Endothelial cell (in vitro differentiated cells): ENCODE measurements at regions not wholly inside any gene's neighbourhood (a gene's known extent, or its start where the extent isn't known, plus 50 kb on each side); places are given as distances from the start of the nearest gene placed in this dataset.
"Not testable (repeated sequence)": the region's sequence is repeated elsewhere in the genome, so short reads cannot be mapped to it uniquely, and the experiment has no call there.

ENCODE experiments used
- DNase-seq: peaks from one replicate; pipeline ENCODE4 v3.0.0; 2021; ENCODE audit warnings: low spot score
- H3K27ac Mint-ChIP-seq: one replicate; pipeline ENCODE4 v1.8.0; 2021; ENCODE audit warnings: mixed read lengths, inconsistent platforms; ENCODE audit not compliant: unreplicated experiment
- H3K27me3 Mint-ChIP-seq: one replicate; pipeline ENCODE4 v1.8.0; 2021; ENCODE audit warnings: mild to moderate bottlenecking, moderate library complexity, mixed read lengths, inconsistent platforms; ENCODE audit not compliant: unreplicated experiment
- H3K36me3 Mint-ChIP-seq: one replicate; pipeline ENCODE4 v1.8.0; 2021; ENCODE audit warnings: mild to moderate bottlenecking, low read depth, mixed read lengths, inconsistent platforms; ENCODE audit not compliant: unreplicated experiment
- H3K4me1 Mint-ChIP-seq: one replicate; pipeline ENCODE4 v1.8.0; 2021; ENCODE audit warnings: mild to moderate bottlenecking, mixed read lengths, inconsistent platforms; ENCODE audit not compliant: unreplicated experiment
- H3K4me3 Mint-ChIP-seq: one replicate; pipeline ENCODE4 v1.8.0; 2021; ENCODE audit warnings: mild to moderate bottlenecking, mixed read lengths, inconsistent platforms; ENCODE audit not compliant: unreplicated experiment
- H3K9me3 Mint-ChIP-seq: one replicate; pipeline ENCODE4 v1.8.0; 2021; ENCODE audit warnings: mixed read lengths, inconsistent platforms; ENCODE audit not compliant: unreplicated experiment
- TF ChIP-seq, protein P1 (sequence below): fragments of 200-600 bp; sonication (generic); IDR thresholded peaks from one replicate; pipeline ENCODE4 v1.5.0; 2021; ENCODE audit warnings: antibody characterized with exemption; ENCODE audit not compliant: unreplicated experiment

DNA sequence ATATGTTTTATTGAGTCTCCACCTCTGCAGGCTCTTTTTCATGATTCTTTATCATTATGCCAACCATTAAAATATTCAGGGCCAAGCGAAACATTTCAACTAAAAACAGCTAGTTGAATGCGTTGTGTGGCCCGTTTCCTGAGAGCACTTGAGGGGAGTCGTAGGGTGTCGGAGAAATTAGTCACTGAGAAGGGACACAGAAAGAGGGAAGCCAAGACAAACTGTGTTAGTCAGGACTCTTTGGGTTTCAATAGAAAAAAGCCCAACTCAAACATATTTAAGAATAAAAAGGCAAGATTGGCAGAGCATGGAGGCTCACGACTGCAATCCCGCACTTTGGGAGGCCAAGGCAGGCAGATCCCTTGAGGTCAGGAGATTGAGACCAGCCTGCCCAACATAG lies 58.9 kb downstream of the MAFB start:
- no peaks in the 10 kb centered on the region for H3K4me1 Mint-ChIP-seq
- H3K27me3 Mint-ChIP-seq, result peaks cover 2% of the 10 kb centered on the region
- H3K9me3 Mint-ChIP-seq, result no peaks in the 10 kb centered on the region
- no peak overlapping the region for H3K4me3 Mint-ChIP-seq
- H3K27ac Mint-ChIP-seq, result no peak overlapping the region
- no peaks in the 10 kb centered on the region for H3K36me3 Mint-ChIP-seq
- TF ChIP-seq, protein P1, sequence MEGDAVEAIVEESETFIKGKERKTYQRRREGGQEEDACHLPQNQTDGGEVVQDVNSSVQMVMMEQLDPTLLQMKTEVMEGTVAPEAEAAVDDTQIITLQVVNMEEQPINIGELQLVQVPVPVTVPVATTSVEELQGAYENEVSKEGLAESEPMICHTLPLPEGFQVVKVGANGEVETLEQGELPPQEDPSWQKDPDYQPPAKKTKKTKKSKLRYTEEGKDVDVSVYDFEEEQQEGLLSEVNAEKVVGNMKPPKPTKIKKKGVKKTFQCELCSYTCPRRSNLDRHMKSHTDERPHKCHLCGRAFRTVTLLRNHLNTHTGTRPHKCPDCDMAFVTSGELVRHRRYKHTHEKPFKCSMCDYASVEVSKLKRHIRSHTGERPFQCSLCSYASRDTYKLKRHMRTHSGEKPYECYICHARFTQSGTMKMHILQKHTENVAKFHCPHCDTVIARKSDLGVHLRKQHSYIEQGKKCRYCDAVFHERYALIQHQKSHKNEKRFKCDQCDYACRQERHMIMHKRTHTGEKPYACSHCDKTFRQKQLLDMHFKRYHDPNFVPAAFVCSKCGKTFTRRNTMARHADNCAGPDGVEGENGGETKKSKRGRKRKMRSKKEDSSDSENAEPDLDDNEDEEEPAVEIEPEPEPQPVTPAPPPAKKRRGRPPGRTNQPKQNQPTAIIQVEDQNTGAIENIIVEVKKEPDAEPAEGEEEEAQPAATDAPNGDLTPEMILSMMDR, result no peak
- no peak for DNase-seq

DNA sequence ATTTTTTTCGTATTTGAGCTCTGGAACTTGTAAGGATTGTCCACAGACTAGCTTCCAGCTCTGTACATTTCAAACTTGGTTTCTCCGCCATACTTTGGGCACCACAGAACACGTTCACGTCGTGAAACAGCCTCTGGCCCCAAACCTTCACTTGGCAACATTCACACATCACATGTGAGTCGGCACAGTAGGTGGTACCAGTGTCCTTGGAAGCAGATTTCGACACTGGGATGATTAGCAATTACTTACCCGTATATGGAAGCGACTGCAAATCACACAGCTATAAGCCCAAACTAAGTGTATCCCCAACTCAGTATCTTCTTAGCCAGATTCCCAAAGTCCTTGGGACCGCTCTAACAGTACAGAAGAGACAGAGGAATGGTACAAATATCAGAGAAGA lies 60.2 kb downstream of the MAFB start:
- no peak overlapping the region for H3K4me3 Mint-ChIP-seq
- TF ChIP-seq, protein P1, result no peak
- no peaks in the 10 kb centered on the region for H3K4me1 Mint-ChIP-seq
- peaks cover 2% of the 10 kb centered on the region for H3K27me3 Mint-ChIP-seq
- no peak overlapping the region for H3K27ac Mint-ChIP-seq
- no peak for DNase-seq
- no peaks in the 10 kb centered on the region for H3K9me3 Mint-ChIP-seq
- H3K36me3 Mint-ChIP-seq, result no peaks in the 10 kb centered on the region

DNA sequence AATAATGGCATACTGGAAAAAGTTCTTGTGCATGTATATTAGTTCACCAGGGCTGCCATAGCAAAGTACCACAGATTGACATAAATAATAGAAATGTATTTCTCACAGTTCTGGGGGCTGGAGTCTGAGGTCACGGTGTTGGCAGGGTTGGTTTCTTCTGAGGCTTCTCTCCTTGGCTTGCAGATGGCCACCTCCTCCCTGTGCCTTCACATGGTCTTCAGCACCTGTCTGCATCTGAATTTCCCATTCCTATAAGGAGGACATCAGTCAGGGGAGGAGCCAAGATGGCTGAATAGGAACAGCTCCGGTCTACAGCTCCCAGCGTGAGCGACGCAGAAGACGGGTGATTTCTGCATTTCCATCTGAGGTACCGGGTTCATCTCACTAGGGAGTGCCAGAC lies 70.0 kb downstream of the MAFB start:
- not testable (repeated sequence) for H3K9me3 Mint-ChIP-seq, H3K4me1 Mint-ChIP-seq, H3K27me3 Mint-ChIP-seq, H3K36me3 Mint-ChIP-seq, DNase-seq, H3K4me3 Mint-ChIP-seq, H3K27ac Mint-ChIP-seq

DNA sequence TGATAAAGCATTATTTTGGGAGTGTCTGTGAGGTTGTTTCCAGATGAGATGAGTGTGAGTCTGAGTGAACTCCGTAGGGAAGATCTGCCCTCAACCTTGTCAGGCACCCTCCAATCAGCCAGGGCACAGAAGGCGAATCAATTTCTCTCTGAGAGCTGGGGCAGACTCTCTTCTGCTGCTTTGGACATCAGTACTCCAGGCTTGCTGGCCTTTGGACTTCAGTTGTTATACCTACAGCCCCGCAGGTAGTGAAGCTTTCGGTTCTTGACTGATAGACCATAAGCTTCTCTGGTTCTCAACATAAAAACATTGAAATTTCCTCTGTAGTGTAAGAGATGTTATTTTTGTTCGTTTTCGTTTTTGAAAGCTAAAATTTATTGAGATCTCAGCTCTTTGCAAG lies 71.4 kb downstream of the MAFB start:
- Mint-ChIP-seq H3K27ac (no peak overlapping the region), H3K36me3 (no peaks in the 10 kb centered on the region), H3K4me3 (no peak overlapping the region), H3K27me3 (peaks cover 3% of the 10 kb centered on the region), H3K4me1 (no peaks in the 10 kb centered on the region), H3K9me3 (no peaks in the 10 kb centered on the region)
- TF ChIP-seq, protein P1, result no peak
- no peak for DNase-seq

DNA sequence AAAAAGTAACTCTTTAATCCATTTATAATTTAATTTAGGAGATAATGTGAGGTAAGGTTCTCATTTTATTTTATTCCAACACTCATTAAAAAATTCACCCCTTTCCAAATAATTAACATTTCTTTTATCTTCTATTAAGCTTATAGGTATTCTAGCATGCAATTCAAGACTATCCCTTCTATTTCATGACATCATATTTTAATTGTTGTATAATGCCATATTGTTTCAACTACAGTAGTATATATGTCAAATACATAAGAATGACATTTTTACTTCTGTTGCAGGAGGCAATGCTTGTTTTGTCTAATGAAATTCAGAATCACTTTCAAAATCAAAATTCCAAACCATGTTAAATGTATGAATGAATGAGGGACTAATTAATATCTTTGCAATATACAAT lies 76.2 kb downstream of the MAFB start:
- no peak overlapping the region for H3K4me3 Mint-ChIP-seq
- H3K4me1 Mint-ChIP-seq, result no peaks in the 10 kb centered on the region
- TF ChIP-seq, protein P1, result no peak
- DNase-seq, result no peak
- H3K27ac Mint-ChIP-seq, result no peak overlapping the region
- no peaks in the 10 kb centered on the region for H3K9me3 Mint-ChIP-seq
- no peaks in the 10 kb centered on the region for H3K36me3 Mint-ChIP-seq
- peaks cover 3% of the 10 kb centered on the region for H3K27me3 Mint-ChIP-seq

DNA sequence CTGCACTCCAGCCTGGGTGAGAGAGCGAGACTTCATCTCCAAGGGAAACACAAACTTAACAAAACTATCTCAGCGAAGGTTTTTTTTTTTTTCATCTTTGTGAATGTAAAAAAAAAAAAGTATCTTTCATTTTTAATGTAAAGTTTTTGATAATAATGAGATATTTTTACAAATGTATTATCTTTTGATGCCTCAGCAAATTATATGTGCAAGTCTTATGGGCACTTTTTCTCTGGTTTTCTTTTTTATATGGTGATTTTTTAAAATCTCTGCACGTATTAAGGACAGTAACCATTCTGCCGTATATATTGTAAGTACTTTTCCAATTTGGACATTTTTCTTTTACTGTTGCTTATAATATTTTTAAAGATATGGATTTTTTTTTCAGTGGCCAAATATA lies 76.8 kb downstream of the MAFB start:
- Mint-ChIP-seq H3K4me1 (no peaks in the 10 kb centered on the region), H3K27ac (no peak overlapping the region), H3K36me3 (no peaks in the 10 kb centered on the region), H3K9me3 (no peaks in the 10 kb centered on the region), H3K4me3 (no peak overlapping the region), H3K27me3 (no peaks in the 10 kb centered on the region)
- TF ChIP-seq, protein P1, result no peak
- no peak for DNase-seq
